GM21381 (cell line): ENCODE measurements at regions not wholly inside any gene's neighbourhood (a gene's known extent, or its start where the extent isn't known, plus 50 kb on each side); places are given as distances from the start of the nearest gene placed in this dataset.

Experiments used
- ATAC-seq: cut with Tn5 transposase; IDR thresholded peaks from one replicate; pipeline ENCODE4 v1.9.1; 2021; ENCODE audit warnings: mild to moderate bottlenecking, moderate library complexity; ENCODE audit not compliant: unreplicated experiment

DNA sequence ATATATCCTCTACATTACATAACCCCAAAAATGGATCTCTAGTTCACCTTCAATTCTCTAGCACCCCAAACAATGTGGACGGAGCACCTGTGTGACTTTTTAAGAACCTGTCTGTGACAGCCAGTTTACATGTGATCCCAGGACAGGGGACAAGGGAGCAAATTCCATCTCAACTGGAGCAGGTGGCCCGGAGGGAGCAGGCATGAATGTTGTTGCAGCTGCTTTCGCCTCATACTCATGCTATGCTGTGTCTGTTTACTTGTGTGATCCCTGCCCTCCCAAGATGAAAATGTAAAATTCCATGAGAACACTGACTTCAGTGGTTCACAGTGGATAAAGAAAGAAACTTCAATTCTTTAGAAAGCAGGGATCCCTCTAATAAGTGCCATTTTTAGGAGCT lies 600.3 kb downstream of the CDH26 start:
- ATAC-seq = no peak

DNA sequence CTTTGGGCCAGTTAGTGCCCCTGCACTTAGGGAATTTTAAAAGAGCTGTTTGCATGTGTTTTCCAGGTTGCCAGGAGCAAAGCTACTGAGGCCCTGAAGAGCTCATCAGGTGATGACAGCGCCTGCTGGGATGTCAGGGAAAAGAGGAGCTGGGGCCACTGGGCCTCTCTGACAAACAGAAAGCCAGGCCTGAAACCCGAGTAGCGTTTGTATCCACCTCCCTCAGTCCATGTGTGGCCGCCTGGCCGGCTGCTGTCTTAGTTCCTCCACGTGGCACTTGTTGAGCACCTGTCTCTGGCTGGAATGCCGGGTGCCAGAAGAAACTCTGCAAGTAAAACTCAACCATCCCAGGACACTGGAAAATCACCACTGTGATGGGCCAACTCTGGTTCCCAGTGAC lies 601.2 kb downstream of the CDH26 start:
- no peak for ATAC-seq

DNA sequence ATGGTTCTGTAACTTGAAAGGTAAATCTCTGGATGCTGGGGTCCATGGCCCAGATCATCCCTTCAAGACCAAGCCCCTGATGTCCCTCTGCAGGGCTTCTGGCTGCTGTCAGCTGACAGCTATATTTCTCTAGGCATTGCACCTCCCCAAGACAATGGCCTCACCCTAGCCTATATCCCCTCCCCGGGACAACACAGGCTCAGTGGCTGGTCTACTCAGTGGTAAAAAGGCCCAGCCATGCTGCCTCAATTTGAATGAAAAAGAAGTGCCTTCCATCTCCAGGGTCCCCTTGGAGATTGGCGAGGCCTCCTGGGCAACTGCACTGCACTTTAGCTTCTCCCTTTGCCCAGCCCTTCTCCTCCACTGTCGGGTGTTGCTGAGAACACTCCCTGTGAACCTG lies 602.8 kb downstream of the CDH26 start:
- ATAC-seq = no peak

DNA sequence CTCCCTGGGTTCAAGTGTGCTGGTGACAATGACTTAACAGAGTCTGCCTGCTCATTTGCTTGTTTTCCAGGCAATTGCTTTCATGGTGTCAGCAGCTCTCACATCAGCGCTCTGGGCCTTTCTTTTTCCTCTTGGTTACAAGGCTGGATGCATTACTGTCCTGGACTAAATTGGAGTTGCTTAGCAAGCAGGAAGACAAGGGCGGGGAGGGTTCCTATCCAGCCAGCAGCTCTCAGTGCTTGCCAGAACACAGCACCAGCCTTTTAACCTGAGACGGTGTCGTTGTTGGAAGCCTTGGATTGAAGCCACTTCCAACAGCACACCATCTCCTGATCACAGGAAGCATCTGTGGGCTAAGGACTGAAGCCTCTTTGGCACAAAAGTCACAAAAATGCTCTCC lies 606.9 kb downstream of the CDH26 start:
- no peak for ATAC-seq

DNA sequence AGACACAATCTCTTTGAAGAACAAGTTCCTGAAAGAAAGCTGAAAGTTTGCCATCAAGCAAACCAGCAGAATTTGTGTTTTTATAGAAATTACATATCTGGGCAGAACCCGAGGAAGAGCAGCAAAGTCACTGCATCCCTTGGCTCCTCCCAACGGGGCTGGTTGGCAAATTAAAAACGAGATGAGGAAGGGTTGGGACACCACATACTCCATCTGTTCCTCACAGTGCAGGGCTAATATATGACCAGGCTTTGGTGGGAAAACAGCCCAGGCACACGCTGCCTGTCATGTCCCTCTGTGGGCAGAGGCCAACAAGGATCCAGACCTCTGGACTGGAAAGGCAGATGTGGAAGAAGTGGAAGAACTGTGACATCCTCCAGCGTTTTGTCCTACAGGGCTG lies 607.3 kb downstream of the CDH26 start:
- ATAC-seq = no peak

DNA sequence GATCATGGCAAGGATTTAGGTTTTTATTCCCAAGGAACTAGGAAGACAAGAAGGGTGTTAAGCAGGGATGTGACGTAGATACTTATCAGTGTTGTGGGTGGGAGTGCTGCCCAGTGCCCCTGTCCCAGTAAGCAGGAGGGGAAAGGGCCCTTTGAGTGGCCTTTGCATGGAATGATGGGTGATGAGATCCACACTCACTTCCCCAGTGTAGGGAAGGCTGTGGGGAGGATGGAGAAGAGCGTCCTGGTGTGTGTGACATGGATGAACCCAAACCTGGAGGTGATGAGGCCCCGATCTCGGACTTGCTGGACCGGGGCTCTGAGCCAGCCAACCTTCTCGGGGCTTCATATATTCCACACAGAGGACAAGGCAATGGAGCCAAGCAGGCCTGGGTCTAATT lies 610.9 kb downstream of the CDH26 start:
- ATAC-seq = no peak

DNA sequence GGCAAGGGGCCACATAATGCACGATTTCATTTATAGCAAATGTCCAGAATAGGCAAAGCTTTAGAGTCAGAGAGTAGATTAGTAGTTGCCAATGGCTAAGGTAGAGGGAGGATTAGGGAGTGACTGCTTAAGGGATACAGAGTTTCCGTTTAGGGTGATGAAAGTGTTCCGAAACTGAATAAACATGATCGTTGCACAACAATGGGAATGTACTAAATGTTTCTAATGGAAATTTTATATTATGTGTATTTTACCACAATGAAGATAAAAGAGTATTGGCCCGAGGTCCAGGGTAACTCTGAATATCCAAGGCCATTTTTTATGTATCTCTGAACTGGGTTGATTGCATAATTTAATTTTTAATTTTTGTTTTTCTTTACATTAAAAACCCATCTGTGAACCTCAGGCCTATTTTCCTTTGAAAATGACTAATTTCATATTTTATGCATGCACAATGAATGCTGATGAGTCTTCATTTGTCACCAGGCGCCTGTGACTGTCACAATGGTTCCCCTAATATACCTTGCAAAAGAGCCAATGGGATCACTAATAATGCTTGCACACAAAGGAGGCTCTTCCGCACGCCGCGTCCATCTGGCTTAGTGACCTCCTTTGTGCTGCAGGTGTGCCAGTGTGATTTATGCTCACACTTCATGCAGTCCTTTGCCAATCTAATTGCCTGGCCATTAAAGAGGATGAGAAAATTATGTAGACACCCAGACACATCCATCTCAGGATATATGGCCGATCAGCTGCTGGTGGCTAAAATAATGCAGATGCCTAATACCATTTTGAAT lies 612.5 kb downstream of the CDH26 start:
- no peak for ATAC-seq

DNA sequence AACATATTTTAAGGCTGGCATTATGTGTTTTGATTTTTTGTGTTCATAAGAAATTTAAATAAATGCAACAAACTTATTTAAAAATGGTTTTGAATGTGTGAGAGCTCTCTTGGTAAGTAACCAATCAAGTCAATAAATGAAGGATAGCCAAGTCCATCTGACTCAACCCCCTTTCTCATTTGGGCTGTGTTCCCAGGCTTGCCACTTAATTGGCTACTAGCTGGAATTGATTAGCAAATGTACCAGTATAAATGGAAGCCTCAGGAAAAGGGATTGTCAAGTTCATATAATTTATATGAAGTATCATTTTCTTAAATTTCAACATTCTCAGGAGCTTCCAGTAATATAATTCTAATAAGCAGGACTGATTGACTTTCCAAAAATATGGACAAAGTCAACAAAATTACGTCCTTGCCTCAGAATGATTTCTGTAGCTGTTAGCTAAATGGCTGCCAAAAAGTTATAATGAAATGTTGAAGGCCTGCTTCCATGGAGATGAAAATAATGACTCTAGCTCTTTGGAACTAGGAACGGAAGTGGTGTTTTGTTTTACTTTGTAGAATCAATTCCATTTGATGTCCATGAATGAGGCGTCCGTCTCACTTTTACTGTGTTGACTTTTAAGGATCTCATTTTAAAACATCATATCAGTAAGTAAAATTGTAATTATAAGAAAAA lies 614.9 kb downstream of the CDH26 start:
- no peak for ATAC-seq

DNA sequence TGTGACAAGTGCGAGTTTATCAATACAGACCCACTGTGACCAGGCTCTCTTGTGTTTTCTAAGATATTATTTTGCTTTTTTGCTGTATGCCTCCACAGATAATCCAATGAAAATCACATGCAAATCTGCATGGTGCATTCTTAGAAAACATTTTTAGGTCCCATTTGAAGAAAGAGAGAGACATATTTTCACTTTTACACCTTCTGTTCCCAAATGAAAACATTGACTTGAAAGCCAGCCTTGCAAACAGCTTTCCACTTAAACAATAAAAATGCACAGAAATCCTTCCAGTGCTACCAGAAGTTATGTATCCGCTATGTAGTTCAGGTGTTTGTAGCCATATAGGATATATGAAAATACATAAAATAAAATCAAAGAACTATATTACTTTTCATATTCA lies 618.0 kb downstream of the CDH26 start:
- ATAC-seq = no peak

DNA sequence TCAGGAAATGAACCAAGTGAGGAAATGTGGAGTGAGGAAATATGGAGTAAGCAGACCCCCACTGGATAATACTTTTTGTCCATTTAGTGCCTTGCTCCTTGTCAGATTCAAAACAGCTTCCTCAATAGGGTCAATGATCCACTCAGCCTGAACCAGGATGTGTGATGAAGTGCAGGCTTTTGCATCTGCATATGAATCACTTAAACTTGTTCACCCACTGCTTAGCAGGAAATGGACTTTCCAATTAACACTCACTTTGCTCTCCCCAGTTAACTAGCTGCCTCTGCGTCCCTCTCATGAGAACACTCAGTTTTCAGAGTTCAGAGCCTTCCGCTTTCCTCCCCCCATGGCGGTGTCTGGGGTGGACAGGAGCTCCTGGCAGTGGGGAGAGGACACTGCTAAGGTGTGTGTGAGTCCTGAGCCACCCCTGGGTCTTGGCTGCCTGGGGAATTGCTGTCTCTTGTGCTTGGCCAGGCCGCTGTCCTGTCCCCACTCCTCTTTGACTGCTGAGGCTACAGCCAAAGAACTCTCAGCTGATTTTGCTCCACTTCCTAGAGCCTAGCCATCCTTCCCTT lies 621.8 kb downstream of the CDH26 start:
- ATAC-seq = no peak

DNA sequence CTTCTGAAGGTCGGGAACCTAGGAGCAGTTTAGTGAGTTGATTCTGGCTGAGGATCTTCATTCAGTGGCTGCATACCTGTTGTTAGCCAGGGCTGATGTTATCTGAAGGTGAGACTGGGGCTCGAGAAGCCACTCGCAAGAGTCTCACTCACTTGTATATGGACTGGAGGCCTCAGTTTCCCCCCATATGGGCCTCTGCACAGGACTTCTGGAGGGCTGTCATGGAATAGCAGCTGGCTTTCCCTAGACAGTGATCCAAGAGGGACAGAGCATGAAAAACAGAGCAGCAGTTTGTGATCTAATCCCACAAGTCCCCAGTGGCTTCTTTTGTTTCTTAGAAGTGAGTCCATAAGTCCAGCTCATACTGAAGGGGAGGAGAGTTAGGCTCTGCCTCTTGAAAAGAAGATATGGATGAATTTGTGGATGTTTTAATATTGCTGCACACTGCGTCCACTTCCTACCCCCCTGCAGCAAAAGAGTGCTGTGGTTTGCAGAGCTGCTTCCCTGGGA lies 623.4 kb downstream of the CDH26 start:
- no peak for ATAC-seq

DNA sequence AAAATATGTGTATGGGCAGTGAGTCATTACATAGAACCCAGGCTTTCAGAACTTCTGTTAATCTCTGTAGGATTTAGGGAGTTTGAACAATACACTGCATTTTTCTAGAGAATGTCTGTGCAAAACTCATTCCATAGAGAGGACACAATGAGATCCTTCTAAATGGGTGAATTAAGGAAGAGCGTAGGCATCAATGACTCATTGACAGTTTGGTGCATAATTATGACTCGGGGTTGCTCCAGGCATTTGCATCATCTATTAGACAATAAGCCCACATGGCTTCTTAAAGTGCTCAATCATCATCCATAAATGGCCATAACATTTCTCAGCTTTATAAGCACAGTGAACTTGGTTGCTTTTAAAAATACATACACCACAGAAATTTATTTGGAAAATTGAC lies 625.5 kb downstream of the CDH26 start:
- ATAC-seq = no peak

DNA sequence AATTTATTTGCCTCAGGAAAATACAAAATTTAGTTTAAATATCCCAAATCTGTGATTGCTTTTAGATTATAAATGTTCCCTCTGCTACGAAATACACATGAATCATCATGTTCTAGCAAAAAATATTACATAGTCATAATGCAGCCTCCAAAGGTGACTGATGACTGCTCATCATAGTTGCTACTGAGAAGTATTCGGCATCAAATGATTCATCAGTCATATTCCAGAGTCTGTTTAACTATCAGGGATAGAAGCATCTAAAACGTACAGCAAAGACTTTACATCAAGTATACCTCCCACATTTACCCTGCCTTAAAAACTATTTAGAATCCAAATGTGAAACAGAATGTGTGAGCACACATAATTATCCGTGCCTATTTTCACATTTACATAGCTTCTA lies 626.0 kb downstream of the CDH26 start:
- no peak for ATAC-seq

DNA sequence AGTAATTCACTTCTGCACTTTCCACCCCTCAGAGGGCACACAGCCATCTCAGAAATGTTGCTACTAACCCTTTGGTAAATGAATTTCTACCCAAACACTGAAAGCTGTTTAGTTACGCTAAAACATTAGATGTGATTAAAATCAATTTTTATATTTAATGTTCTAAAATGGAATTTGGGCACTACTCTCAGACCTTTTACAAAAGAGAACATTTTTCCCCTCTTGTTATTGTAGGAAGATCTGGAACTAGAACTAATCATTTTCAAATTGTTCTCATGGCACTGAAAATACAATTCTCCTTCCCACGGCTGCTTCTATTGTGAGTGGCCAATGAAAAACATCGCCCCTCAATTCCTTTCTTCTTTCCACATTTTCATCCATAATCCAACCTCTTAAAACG lies 627.4 kb downstream of the CDH26 start:
- ATAC-seq = no peak

DNA sequence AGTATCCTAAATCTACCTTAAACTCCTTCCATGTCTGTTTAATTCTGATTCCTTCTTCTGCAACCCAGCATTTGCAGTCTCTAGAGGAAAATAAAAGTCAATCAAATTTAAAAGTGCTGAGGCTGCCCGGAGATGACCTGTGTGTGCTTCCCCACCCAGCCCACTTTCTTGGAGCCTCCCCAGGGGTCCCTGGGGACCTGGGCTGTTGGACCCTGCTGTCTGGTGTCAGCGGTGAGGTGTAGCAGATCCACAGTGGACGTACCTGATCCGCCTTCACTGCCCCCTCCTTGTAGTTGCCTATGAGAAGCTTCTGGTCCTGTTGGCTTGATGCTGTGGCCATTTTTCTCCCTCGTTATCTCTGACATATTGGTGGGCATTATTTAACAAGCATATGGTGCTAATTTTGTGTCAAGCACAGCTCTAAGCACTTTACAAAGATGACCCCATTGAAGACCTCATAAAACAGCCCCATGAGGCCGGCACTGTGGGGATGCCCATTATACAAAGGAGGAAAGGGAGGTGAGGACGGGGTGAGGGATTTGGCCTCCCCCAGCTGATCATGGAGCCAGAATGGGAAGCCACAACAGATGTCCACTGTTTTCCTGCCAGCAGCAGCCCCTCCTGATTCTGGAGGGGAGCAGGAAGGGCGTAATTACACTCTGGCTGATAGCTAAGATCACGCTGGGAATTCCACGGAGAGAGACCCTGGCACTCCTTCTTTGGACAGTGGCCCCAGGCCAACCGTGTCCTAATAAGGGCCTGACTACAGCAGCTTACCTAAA lies 628.2 kb downstream of the CDH26 start:
- ATAC-seq = no peak

DNA sequence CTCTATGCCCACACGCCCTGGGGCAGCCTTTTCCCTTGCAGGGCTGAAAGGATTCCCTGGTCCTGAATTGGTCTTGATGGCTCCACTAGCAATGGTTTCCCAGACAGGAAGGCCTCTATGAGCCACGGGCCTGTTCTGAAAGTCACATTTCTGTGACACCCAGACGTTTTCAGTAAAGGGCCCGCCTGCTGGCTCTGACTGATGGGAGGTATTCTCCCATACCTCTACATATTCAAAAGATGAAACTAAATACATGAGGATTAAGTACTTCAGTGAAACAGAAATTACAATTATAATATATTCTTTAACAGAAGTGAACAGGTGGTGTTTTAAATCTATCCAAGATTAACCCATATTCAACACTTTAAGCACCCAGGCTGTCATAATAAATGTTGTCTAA lies 629.8 kb downstream of the CDH26 start:
- ATAC-seq = no peak

DNA sequence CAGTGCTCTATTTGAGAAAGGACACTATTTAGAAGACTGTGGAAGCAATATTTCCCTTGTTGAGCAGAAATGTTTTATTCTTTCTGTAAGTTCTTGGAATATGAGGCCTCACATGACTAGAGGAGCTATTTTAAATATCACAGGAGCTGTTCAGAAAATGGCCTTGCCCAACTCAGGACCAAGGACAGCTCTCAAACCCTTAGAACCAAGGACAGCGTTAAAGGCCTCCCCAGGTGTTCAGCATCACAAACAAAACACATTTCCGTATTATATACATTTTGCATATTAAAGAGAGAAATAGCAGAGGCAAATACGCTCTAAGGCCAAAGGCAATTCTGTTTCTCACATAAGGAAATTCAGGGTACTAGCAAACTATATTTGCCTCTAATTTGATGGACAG lies 631.4 kb downstream of the CDH26 start:
- no peak for ATAC-seq

DNA sequence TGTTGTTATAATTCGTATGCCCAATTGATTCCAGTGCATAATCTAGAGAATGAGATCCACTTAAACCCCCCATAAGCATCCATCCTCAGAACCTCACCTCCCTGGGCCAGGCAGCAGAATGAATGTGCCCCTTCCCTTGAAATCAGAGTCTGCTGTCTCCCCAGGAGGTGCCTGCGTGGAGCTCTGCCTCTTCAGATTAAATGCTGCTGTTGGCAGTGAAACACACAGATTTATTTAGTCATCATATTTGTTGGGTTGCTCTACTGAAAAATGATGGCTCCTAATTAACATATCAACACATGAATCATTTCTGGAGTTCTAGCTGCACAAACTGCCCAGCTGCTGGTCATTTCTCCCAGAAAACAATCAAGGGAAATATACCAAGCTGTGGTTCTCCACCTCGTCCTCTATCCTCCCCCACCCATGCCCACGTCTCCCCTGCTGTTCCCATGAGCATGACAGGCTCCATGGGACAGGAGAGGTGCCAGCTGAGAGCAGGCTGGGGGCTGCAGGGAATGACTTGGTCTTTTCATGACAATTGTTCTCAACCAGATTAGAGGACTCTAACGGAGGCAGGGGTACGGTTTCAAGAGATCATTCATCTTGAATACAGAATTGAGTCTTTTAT lies 633.1 kb downstream of the CDH26 start:
- no peak for ATAC-seq

DNA sequence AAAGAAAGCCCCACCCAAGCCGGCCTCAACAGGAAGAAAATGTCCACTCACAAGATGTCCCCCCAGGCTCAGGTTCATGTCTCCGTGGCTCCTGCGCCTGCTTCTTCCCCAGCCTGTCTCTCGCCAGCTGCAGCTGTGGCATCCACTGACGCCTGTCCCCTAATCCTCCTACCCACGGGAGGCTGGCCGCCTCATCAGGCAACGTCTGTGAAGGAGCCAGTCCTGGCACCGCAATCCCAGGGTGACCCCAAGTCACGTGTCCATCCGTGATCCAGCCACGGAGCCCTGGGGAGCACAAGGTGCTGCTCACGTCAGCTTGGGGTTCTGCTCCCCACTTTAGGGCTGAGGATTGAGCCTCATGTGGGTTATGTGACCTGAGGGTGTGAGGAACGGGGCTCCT lies 640.3 kb downstream of the CDH26 start:
- ATAC-seq = no peak

DNA sequence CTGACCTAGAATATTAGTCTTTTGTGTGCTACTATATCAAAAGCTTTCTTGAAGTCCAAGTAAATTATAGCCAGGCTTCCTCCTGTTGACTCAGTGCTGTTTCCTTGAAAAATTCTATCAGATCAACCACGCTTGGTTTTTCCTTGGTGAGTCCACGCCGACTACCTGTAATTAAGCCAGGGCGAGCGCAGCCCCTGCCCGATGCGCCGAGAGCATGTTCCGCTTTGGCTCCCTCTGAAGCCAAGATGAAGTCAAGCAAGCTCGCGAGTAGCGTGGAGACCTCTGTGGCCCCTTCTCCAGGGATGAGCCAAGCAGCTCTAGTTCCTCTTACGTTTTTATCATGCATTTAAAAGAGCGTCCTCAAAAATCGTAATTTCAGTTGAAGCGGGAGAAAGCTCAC lies 641.2 kb downstream of the CDH26 start:
- no peak for ATAC-seq

DNA sequence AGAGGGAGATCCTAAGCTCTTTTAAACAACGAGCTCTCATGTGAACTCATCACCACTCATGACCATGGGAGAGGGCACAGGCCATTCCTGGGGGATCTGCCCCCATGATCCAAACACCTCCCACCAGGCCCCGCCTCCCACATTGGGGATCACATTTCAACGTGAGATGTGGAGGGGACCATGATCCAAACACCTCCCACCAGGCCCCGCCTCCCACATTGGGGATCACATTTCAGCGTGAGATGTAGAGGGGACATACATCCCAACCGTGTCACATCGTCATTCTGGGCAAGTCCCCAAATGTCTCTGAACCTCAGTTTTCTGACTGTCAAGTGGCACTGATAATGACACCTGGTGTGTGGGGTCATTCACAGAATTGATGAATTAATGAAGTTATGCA lies 641.8 kb downstream of the CDH26 start:
- no peak for ATAC-seq
